DMS114 treated with DMSO at 0.1 percent for 48 hours (cell line): ENCODE measurements at regions not wholly inside any gene's neighbourhood (a gene's known extent, or its start where the extent isn't known, plus 50 kb on each side); places are given as distances from the start of the nearest gene placed in this dataset.
"Not testable (repeated sequence)": the region's sequence is repeated elsewhere in the genome, so short reads cannot be mapped to it uniquely, and the experiment has no call there.

Experiments
- DNase-seq: peaks from one replicate; lab custom pipeline; 2025; ENCODE audit not compliant: unreplicated experiment; lab: John Stamatoyannopoulos, UW

GRCh38 chr13:66154354-66154753 lies 1075.8 kb downstream of the PCDH9 start:
- DNase-seq = no peak

GRCh38 chr13:66152596-66152995 lies 1077.5 kb downstream of the PCDH9 start:
- DNase-seq = no peak

GRCh38 chr13:66144357-66144756 lies 1085.8 kb downstream of the PCDH9 start:
- DNase-seq = not testable (repeated sequence)

GRCh38 chr13:66139701-66140100 lies 1090.4 kb downstream of the PCDH9 start:
- DNase-seq = no peak

- no peak for DNase-seq
Measured at GRCh38 chr13:66139250-66139649, 1090.9 kb downstream of the PCDH9 start.

- no peak for DNase-seq
Measured at GRCh38 chr13:66138172-66138811, 1091.8 kb downstream of the PCDH9 start.

- DNase-seq = no peak
Measured at GRCh38 chr13:66137384-66137783, 1092.8 kb downstream of the PCDH9 start.

- no peak for DNase-seq
Measured at GRCh38 chr13:66128692-66129269, 1101.4 kb downstream of the PCDH9 start.

- no peak for DNase-seq
Measured at GRCh38 chr13:66128201-66128600, 1101.9 kb downstream of the PCDH9 start.

GRCh38 chr13:66117563-66117962 lies 1112.6 kb downstream of the PCDH9 start:
- DNase-seq = no peak

- no peak for DNase-seq
Measured at GRCh38 chr13:66113882-66114526, 1116.1 kb downstream of the PCDH9 start.

- no peak for DNase-seq
Measured at GRCh38 chr13:66111628-66112027, 1118.5 kb downstream of the PCDH9 start.

- DNase-seq = no peak
Measured at GRCh38 chr13:66106246-66106645, 1123.9 kb downstream of the PCDH9 start.

- no peak for DNase-seq
Measured at GRCh38 chr13:66102864-66103263, 1127.3 kb downstream of the PCDH9 start.

- no peak for DNase-seq
Measured at GRCh38 chr13:66099825-66100224, 1130.3 kb downstream of the PCDH9 start.

- peak; percentile 26 for DNase-seq
Measured at GRCh38 chr13:66098931-66099628, 1131.1 kb downstream of the PCDH9 start.

- DNase-seq = no peak
Measured at GRCh38 chr13:66089711-66090110, 1140.4 kb downstream of the PCDH9 start.

- DNase-seq = no peak
Measured at GRCh38 chr13:66087269-66087710, 1142.8 kb downstream of the PCDH9 start.

GRCh38 chr13:66077132-66077689 lies 1152.9 kb downstream of the PCDH9 start:
- DNase-seq = no peak

- DNase-seq = no peak
Measured at GRCh38 chr13:66076417-66076816, 1153.7 kb downstream of the PCDH9 start.

GRCh38 chr13:66074018-66074615 lies 1156.0 kb downstream of the PCDH9 start:
- no peak for DNase-seq
